ENCODE measurements at regions not wholly inside any gene's neighbourhood (a gene's known extent, or its start where the extent isn't known, plus 50 kb on each side); places are given as distances from the start of the nearest gene placed in this dataset.

- H3K27me3 ChIP-seq (replicated peaks; ENCODE audit: control insufficient read depth, insufficient read depth, low read length): no peaks in the 10 kb centered on the region
- Mint-ChIP-seq H3K4me1 (ENCODE audit: low read depth, unreplicated experiment) (peaks cover 17% of the 10 kb centered on the region), H3K36me3 (ENCODE audit: insufficient read depth, unreplicated experiment) (no peaks in the 10 kb centered on the region), H3K27me3 (ENCODE audit: insufficient read depth, unreplicated experiment) (no peaks in the 10 kb centered on the region), H3K9me3 (ENCODE audit: unreplicated experiment) (peaks cover 11% of the 10 kb centered on the region), H3K27ac (ENCODE audit: unreplicated experiment) (no peak overlapping the region), H3K4me3 (ENCODE audit: unreplicated experiment) (no peak overlapping the region)
- H3K9me3 ChIP-seq: no peaks in the 10 kb centered on the region
- intact Hi-C loops (cut with micrococcal nuclease; ENCODE audit: unreplicated experiment): no loop called here
- ChIA-PET CTCF (no interaction called here), POLR2A (no interaction called here)
- TF ChIP-seq CTCF (IDR thresholded peaks at IDR 0.05; ENCODE audit: insufficient read depth in 1 of 2, low read depth in 1 of 2, low read length in 1 of 2, severe bottlenecking in 1 of 2, unreplicated experiment in 1 of 2): no peak
- no peaks in the 10 kb centered on the region for H3K36me3 ChIP-seq (ENCODE audit: control insufficient read depth, insufficient read depth, low read length)
- DNase-seq: no peak
- no peak overlapping the region for H3K4me3 ChIP-seq (ENCODE audit: low read depth, low read length)
- no TSS peak for BruUV-seq (replicated peaks)
- peaks cover 8% of the 10 kb centered on the region; the same call in 1 of the 2 replicates for H3K4me1 ChIP-seq
Observed at GRCh38 chr7:116618338-116619128, 53.5 kb upstream of the MET start.

GRCh38 chr7:116621649-116622048 is 50.3 kb upstream of the MET start:
- Mint-ChIP-seq H3K36me3 (ENCODE audit: insufficient read depth, unreplicated experiment) (no peaks in the 10 kb centered on the region), H3K4me3 (ENCODE audit: unreplicated experiment) (no peak overlapping the region), H3K27me3 (ENCODE audit: insufficient read depth, unreplicated experiment) (peaks cover 2% of the 10 kb centered on the region), H3K4me1 (ENCODE audit: low read depth, unreplicated experiment) (no peaks in the 10 kb centered on the region), H3K27ac (ENCODE audit: unreplicated experiment) (no peak overlapping the region), H3K9me3 (ENCODE audit: unreplicated experiment) (peaks cover 20% of the 10 kb centered on the region)
- Histone ChIP-seq H3K4me1 (peaks cover 6% of the 10 kb centered on the region; the same call in 1 of the 2 replicates), H3K36me3 (ENCODE audit: control insufficient read depth, insufficient read depth, low read length) (no peaks in the 10 kb centered on the region), H3K27me3 (replicated peaks; ENCODE audit: control insufficient read depth, insufficient read depth, low read length) (no peaks in the 10 kb centered on the region), H3K4me3 (ENCODE audit: low read depth, low read length) (no peak overlapping the region), H3K9me3 (no peaks in the 10 kb centered on the region)
- DNase-seq: no peak
- POLR2A ChIA-PET: no interaction called here
- CTCF ChIA-PET: no interaction called here
- intact Hi-C loops (cut with micrococcal nuclease; ENCODE audit: unreplicated experiment): no loop called here
- no TSS peak for BruUV-seq (replicated peaks)
- no peak for TF ChIP-seq CTCF (IDR thresholded peaks at IDR 0.05; ENCODE audit: insufficient read depth in 1 of 2, low read depth in 1 of 2, low read length in 1 of 2, severe bottlenecking in 1 of 2, unreplicated experiment in 1 of 2)

Measured in Caco-2 (cell line).